HFF-Myc (cell line): ENCODE measurements at regions not wholly inside any gene's neighbourhood (a gene's known extent, or its start where the extent isn't known, plus 50 kb on each side); places are given as distances from the start of the nearest gene placed in this dataset.

Experiments used
- DNase-seq: peaks from one replicate; pipeline ENCODE4 v3.0.0-alpha.2; 2011; ENCODE audit warnings: low read depth; ENCODE audit errors: extremely low read depth
- H3K4me3 ChIP-seq: replicated peaks from 2 replicates; pipeline ENCODE4 v1.5.1; 2011; ENCODE audit warnings: low read depth, mild to moderate bottlenecking, control low read depth, low read length
- CTCF ChIP-seq: IDR thresholded peaks from 2 replicates; pipeline ENCODE4 v1.5.1; 2012; ENCODE audit warnings: mild to moderate bottlenecking, low read depth, low read length, control low read depth; ENCODE audit errors: missing control alignments

- no peak for DNase-seq
- no peak overlapping the region for H3K4me3 ChIP-seq
- TF ChIP-seq CTCF, result no peak
Measured at GRCh38 chr1:190949939-190950338, 472.3 kb upstream of the BRINP3 start.

GRCh38 chr1:190957565-190957964 is 479.9 kb upstream of the BRINP3 start:
- H3K4me3 ChIP-seq, result no peak overlapping the region
- DNase-seq, result no peak
- TF ChIP-seq CTCF, result no peak

GRCh38 chr1:190963321-190963720 is 485.7 kb upstream of the BRINP3 start:
- no peak for TF ChIP-seq CTCF
- no peak for DNase-seq
- H3K4me3 ChIP-seq, result no peak overlapping the region

- no peak overlapping the region for H3K4me3 ChIP-seq
- TF ChIP-seq CTCF, result no peak
- DNase-seq, result no peak
Measured at GRCh38 chr1:190975827-190976226, 498.2 kb upstream of the BRINP3 start.

- no peak overlapping the region for H3K4me3 ChIP-seq
- no peak for TF ChIP-seq CTCF
Measured at GRCh38 chr1:191002768-191003167, 525.1 kb upstream of the BRINP3 start.

GRCh38 chr1:191016765-191017164 is 539.1 kb upstream of the BRINP3 start:
- DNase-seq, result no peak
- no peak overlapping the region for H3K4me3 ChIP-seq
- no peak for TF ChIP-seq CTCF

More at GRCh38 chr1:191002768-191003167, 525.1 kb upstream of the BRINP3 start:
- no peak for DNase-seq

GRCh38 chr1:191022856-191023255 is 545.2 kb upstream of the BRINP3 start:
- no peak for DNase-seq
- no peak for TF ChIP-seq CTCF
- H3K4me3 ChIP-seq, result no peak overlapping the region
